ENCODE measurements at regions not wholly inside any gene's neighbourhood (a gene's known extent, or its start where the extent isn't known, plus 50 kb on each side); places are given as distances from the start of the nearest gene placed in this dataset.

- TF ChIP-seq, protein P1, sequence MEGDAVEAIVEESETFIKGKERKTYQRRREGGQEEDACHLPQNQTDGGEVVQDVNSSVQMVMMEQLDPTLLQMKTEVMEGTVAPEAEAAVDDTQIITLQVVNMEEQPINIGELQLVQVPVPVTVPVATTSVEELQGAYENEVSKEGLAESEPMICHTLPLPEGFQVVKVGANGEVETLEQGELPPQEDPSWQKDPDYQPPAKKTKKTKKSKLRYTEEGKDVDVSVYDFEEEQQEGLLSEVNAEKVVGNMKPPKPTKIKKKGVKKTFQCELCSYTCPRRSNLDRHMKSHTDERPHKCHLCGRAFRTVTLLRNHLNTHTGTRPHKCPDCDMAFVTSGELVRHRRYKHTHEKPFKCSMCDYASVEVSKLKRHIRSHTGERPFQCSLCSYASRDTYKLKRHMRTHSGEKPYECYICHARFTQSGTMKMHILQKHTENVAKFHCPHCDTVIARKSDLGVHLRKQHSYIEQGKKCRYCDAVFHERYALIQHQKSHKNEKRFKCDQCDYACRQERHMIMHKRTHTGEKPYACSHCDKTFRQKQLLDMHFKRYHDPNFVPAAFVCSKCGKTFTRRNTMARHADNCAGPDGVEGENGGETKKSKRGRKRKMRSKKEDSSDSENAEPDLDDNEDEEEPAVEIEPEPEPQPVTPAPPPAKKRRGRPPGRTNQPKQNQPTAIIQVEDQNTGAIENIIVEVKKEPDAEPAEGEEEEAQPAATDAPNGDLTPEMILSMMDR (IDR thresholded peaks at IDR 0.05) = no peak
- TF ChIP-seq POLR2A (IDR thresholded peaks at IDR 0.05) = no peak
These were observed 244.4 kb downstream of the SKIDA1 start for GRCh38 chr10:21280971-21281572.
